GM21381 (cell line): ENCODE measurements at regions not wholly inside any gene's neighbourhood (a gene's known extent, or its start where the extent isn't known, plus 50 kb on each side); places are given as distances from the start of the nearest gene placed in this dataset.

Experiments used
- ATAC-seq: cut with Tn5 transposase; IDR thresholded peaks from one replicate; pipeline ENCODE4 v1.9.1; 2021; ENCODE audit warnings: mild to moderate bottlenecking, moderate library complexity; ENCODE audit not compliant: unreplicated experiment

GRCh38 chr22:48699511-48699910 is 1128.2 kb downstream of the BRD1 start:
- ATAC-seq: no peak

- no peak for ATAC-seq
These were observed 1129.1 kb downstream of the BRD1 start for GRCh38 chr22:48698618-48699017.

- ATAC-seq: no peak
These were observed 1129.9 kb downstream of the BRD1 start for GRCh38 chr22:48697694-48698276.

GRCh38 chr22:48697223-48697622 is 1130.5 kb downstream of the BRD1 start:
- ATAC-seq: no peak

- no peak for ATAC-seq
These were observed 1131.3 kb downstream of the BRD1 start for GRCh38 chr22:48696371-48696770.

GRCh38 chr22:48695731-48696305 is 1131.9 kb downstream of the BRD1 start:
- ATAC-seq: no peak

- ATAC-seq: no peak
These were observed 1132.4 kb downstream of the BRD1 start for GRCh38 chr22:48695251-48695650.

GRCh38 chr22:48694296-48694883 is 1133.3 kb downstream of the BRD1 start:
- no peak for ATAC-seq

- ATAC-seq: no peak
These were observed 1134.1 kb downstream of the BRD1 start for GRCh38 chr22:48693377-48694135.

GRCh38 chr22:48692734-48693376 is 1134.8 kb downstream of the BRD1 start:
- ATAC-seq: no peak

GRCh38 chr22:48691431-48691851 is 1136.2 kb downstream of the BRD1 start:
- ATAC-seq: no peak

- ATAC-seq: no peak
These were observed 1136.9 kb downstream of the BRD1 start for GRCh38 chr22:48690583-48691317.

- no peak for ATAC-seq
These were observed 1138.5 kb downstream of the BRD1 start for GRCh38 chr22:48689206-48689605.

- ATAC-seq: no peak
These were observed 1139.3 kb downstream of the BRD1 start for GRCh38 chr22:48688366-48688765.

- no peak for ATAC-seq
These were observed 1140.1 kb downstream of the BRD1 start for GRCh38 chr22:48687606-48688005.

GRCh38 chr22:48686694-48687302 is 1140.9 kb downstream of the BRD1 start:
- ATAC-seq: no peak

GRCh38 chr22:48685767-48686166 is 1141.9 kb downstream of the BRD1 start:
- no peak for ATAC-seq

- ATAC-seq: no peak
These were observed 1144.0 kb downstream of the BRD1 start for GRCh38 chr22:48683640-48684039.

GRCh38 chr22:48682504-48682903 is 1145.2 kb downstream of the BRD1 start:
- ATAC-seq: no peak

- ATAC-seq: no peak
These were observed 1147.1 kb downstream of the BRD1 start for GRCh38 chr22:48680601-48681000.
